PC-3 (cell line): ENCODE measurements at regions not wholly inside any gene's neighbourhood (a gene's known extent, or its start where the extent isn't known, plus 50 kb on each side); places are given as distances from the start of the nearest gene placed in this dataset.

ENCODE experiments used
- ATAC-seq: fragments of 200-7000 bp; cut with Tn5 transposase; 2 replicates; pipeline ENCODE4 v1.9.1; 2020; ENCODE audit warnings: mild to moderate bottlenecking, moderate library complexity
- BruUV-seq: library from RNA; stranded (reverse); fragments of 400-500 nt; replicated peaks from 2 replicates; lab custom pipeline; 2021; lab: Mats Ljungman, UMichigan
- CTCF ChIA-PET: fragments of 300-600 bp; sonication (Branson Sonifier 250); formaldehyde crosslinking; loops from one replicate; lab custom pipeline; 2022; ENCODE audit warnings: antibody characterized with exemption; lab: Charles Lee
- POLR2A ChIA-PET: fragments of 300-600 bp; sonication (Branson Sonifier 250); formaldehyde crosslinking; loops from one replicate; lab custom pipeline; 2022; ENCODE audit warnings: antibody characterized with exemption; ENCODE audit not compliant: unreplicated experiment; lab: Charles Lee
- DNase-seq: peaks from one replicate; pipeline ENCODE4 v3.0.0-alpha.2; 2015
- H2AFZ ChIP-seq: fragments of 300-600 bp; sonication (generic); 2 replicates; pipeline ENCODE4 v1.6.0; 2016; ENCODE audit warnings: antibody characterized with exemption, low read length
- H3F3A ChIP-seq: fragments of 300-600 bp; sonication (generic); one replicate; pipeline ENCODE4 v1.6.0; 2017; ENCODE audit warnings: antibody characterized with exemption, low read length, control low read depth, mild to moderate bottlenecking; ENCODE audit not compliant: unreplicated experiment
- H3K27ac ChIP-seq: fragments of 300-600 bp; sonication (generic); 2 replicates; pipeline ENCODE4 v1.5.1; 2016; ENCODE audit warnings: mild to moderate bottlenecking, low read length
- H3K27me3 ChIP-seq: fragments of 300-600 bp; sonication (generic); 2 replicates; pipeline ENCODE4 v1.6.1; 2016; ENCODE audit warnings: low read length, mixed read lengths
- H3K36me3 ChIP-seq: fragments of 300-600 bp; sonication (generic); 2 replicates; pipeline ENCODE4 v1.6.1; 2016; ENCODE audit warnings: low read depth, mixed run types, low read length, mixed read lengths
- H3K4me1 ChIP-seq: fragments of 300-600 bp; sonication (generic); 2 replicates; pipeline ENCODE4 v1.5.1; 2016; ENCODE audit warnings: low read length; ENCODE audit not compliant: insufficient read depth
- H3K4me2 ChIP-seq: fragments of 300-600 bp; sonication (generic); 2 replicates; pipeline ENCODE4 v1.6.0; 2016; ENCODE audit warnings: low read length
- H3K4me3 ChIP-seq: fragments of 300-600 bp; sonication (generic); 2 replicates; pipeline ENCODE4 v1.5.1; 2016; ENCODE audit warnings: mild to moderate bottlenecking, low read length, mixed read lengths
- H3K79me2 ChIP-seq: fragments of 300-600 bp; sonication (generic); 2 replicates; pipeline ENCODE4 v1.6.1; 2017; ENCODE audit warnings: low read length, mixed read lengths
- H3K9ac ChIP-seq: fragments of 300-600 bp; sonication (generic); 2 replicates; pipeline ENCODE4 v1.6.0; 2016; ENCODE audit warnings: mild to moderate bottlenecking, low read length
- H3K9me2 ChIP-seq: fragments of 300-600 bp; sonication (generic); replicated peaks from 2 replicates; pipeline ENCODE4 v1.6.1; 2016; ENCODE audit warnings: mixed run types, low read length, mixed read lengths
- H3K9me3 ChIP-seq: fragments of 300-600 bp; sonication (generic); 2 replicates; pipeline ENCODE4 v1.6.1; 2016; ENCODE audit warnings: low read length, mixed read lengths
- H4K20me1 ChIP-seq: fragments of 300-600 bp; sonication (generic); 2 replicates; pipeline ENCODE4 v1.6.1; 2016; ENCODE audit warnings: low read length, mixed read lengths
- CTCF ChIP-seq: fragments of 300-600 bp; sonication (generic); conservative IDR thresholded peaks from 2 replicates; pipeline ENCODE4 v1.5.1; 2017; ENCODE audit warnings: antibody characterized with exemption, low read depth, mild to moderate bottlenecking, low read length
- EZH2 ChIP-seq: fragments of 300-600 bp; sonication (generic); IDR thresholded peaks from one replicate; pipeline ENCODE4 v1.6.1; 2017; ENCODE audit warnings: antibody characterized with exemption, mild to moderate bottlenecking, low read length; ENCODE audit not compliant: unreplicated experiment
- EZH2phosphoT487 ChIP-seq: fragments of 300-600 bp; sonication (generic); IDR thresholded peaks from 2 replicates; pipeline ENCODE4 v1.6.1; 2018; ENCODE audit warnings: mild to moderate bottlenecking, antibody characterized with exemption, low read length, borderline replicate concordance
- intact Hi-C: fragments of 100-400 bp; cut with micrococcal nuclease; formaldehyde crosslinking; loops from 2 replicates; pipeline ENCODE4 v1.9.0; 2023

GRCh38 chr5:113800686-113801085, 287.2 kb downstream of the YTHDC2 start:
- H2AFZ ChIP-seq = no peak overlapping the region
- no peak overlapping the region for H3K27ac ChIP-seq
- no peaks in the 10 kb centered on the region for H3K9me2 ChIP-seq
- POLR2A ChIA-PET = no interaction called here
- CTCF ChIA-PET = no interaction called here
- no peak overlapping the region for H3K4me2 ChIP-seq
- no peak for ATAC-seq
- H3K27me3 ChIP-seq = peaks cover 10% of the 10 kb centered on the region; the same call in 1 of the 2 replicates
- H3K36me3 ChIP-seq = no peaks in the 10 kb centered on the region
- H3K9ac ChIP-seq = no peak overlapping the region
- no peak overlapping the region for H3K4me3 ChIP-seq
- no peaks in the 10 kb centered on the region for H3K9me3 ChIP-seq
- no peak for DNase-seq
- H4K20me1 ChIP-seq = no peaks in the 10 kb centered on the region
- no peaks in the 10 kb centered on the region for H3K4me1 ChIP-seq
- H3K79me2 ChIP-seq = no peaks in the 10 kb centered on the region
- no peak for TF ChIP-seq CTCF
- TF ChIP-seq EZH2 = no peak
- no peak for TF ChIP-seq EZH2phosphoT487
- intact Hi-C loops = no loop called here
- H3F3A ChIP-seq = no peaks in the 10 kb centered on the region
- no TSS peak for BruUV-seq

- ChIA-PET CTCF (no interaction called here), POLR2A (no interaction called here)
- Histone ChIP-seq H3K4me2 (no peak overlapping the region), H3K9me3 (no peaks in the 10 kb centered on the region), H3K36me3 (no peaks in the 10 kb centered on the region), H3K4me1 (no peaks in the 10 kb centered on the region), H3F3A (no peaks in the 10 kb centered on the region), H3K9me2 (no peaks in the 10 kb centered on the region), H3K9ac (no peak overlapping the region), H3K79me2 (no peaks in the 10 kb centered on the region), H3K4me3 (no peak overlapping the region), H4K20me1 (no peaks in the 10 kb centered on the region), H3K27me3 (peaks cover 16% of the 10 kb centered on the region; the same call in 1 of the 2 replicates), H2AFZ (no peak overlapping the region), H3K27ac (no peak overlapping the region)
- ATAC-seq (no peak), DNase-seq (peak; percentile 8)
- intact Hi-C loops = no loop called here
- no TSS peak for BruUV-seq
- TF ChIP-seq EZH2phosphoT487 (no peak), CTCF (0 out of 2 replicates have a peak, but pooled peaks have one; percentile 16)
Measured at GRCh38 chr5:113804264-113804663, 290.8 kb downstream of the YTHDC2 start.

GRCh38 chr5:113804943-113805342, 291.4 kb downstream of the YTHDC2 start:
- no TSS peak for BruUV-seq
- Histone ChIP-seq H3K9ac (no peak overlapping the region), H3K36me3 (no peaks in the 10 kb centered on the region), H3K4me3 (no peak overlapping the region), H2AFZ (no peak overlapping the region), H3K9me2 (no peaks in the 10 kb centered on the region), H3K9me3 (no peaks in the 10 kb centered on the region), H3K4me2 (no peak overlapping the region), H3K27ac (no peak overlapping the region), H3K4me1 (no peaks in the 10 kb centered on the region), H4K20me1 (no peaks in the 10 kb centered on the region), H3K79me2 (no peaks in the 10 kb centered on the region), H3K27me3 (0 out of 2 replicates have a peak, but pooled peaks cover 13% of the 10 kb centered on the region), H3F3A (no peaks in the 10 kb centered on the region)
- TF ChIP-seq EZH2 (no peak), EZH2phosphoT487 (no peak), CTCF (no peak)
- POLR2A ChIA-PET = no interaction called here
- DNase-seq (no peak), ATAC-seq (no peak)
- intact Hi-C loops = no loop called here
- CTCF ChIA-PET = no interaction called here
